ENCODE measurements at regions not wholly inside any gene's neighbourhood (a gene's known extent, or its start where the extent isn't known, plus 50 kb on each side); places are given as distances from the start of the nearest gene placed in this dataset.

GRCh38 chr4:107314156-107314555 lies 278.0 kb upstream of the DKK2 start:
- TF ChIP-seq, protein P1, sequence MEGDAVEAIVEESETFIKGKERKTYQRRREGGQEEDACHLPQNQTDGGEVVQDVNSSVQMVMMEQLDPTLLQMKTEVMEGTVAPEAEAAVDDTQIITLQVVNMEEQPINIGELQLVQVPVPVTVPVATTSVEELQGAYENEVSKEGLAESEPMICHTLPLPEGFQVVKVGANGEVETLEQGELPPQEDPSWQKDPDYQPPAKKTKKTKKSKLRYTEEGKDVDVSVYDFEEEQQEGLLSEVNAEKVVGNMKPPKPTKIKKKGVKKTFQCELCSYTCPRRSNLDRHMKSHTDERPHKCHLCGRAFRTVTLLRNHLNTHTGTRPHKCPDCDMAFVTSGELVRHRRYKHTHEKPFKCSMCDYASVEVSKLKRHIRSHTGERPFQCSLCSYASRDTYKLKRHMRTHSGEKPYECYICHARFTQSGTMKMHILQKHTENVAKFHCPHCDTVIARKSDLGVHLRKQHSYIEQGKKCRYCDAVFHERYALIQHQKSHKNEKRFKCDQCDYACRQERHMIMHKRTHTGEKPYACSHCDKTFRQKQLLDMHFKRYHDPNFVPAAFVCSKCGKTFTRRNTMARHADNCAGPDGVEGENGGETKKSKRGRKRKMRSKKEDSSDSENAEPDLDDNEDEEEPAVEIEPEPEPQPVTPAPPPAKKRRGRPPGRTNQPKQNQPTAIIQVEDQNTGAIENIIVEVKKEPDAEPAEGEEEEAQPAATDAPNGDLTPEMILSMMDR (IDR thresholded peaks at IDR 0.05; ENCODE audit: poor library complexity), result no peak
- TF ChIP-seq EZH2 (IDR thresholded peaks at IDR 0.05; ENCODE audit: borderline replicate concordance) (no peak), EZH2phosphoT487 (IDR thresholded peaks at IDR 0.05; ENCODE audit: low read depth, severe bottlenecking, unreplicated experiment) (no peak)

Data from hepatocyte (in vitro differentiated cells).